ENCODE measurements at regions not wholly inside any gene's neighbourhood (a gene's known extent, or its start where the extent isn't known, plus 50 kb on each side); places are given as distances from the start of the nearest gene placed in this dataset.

GRCh38 chr3:106068381-106068780 is 199.6 kb upstream of the CBLB start:
- no peak for TF ChIP-seq CTCF (IDR thresholded peaks at IDR 0.05)
- TF ChIP-seq POLR2A (IDR thresholded peaks at IDR 0.05): no peak
